Myocyte (in vitro differentiated cells): ENCODE measurements at regions not wholly inside any gene's neighbourhood (a gene's known extent, or its start where the extent isn't known, plus 50 kb on each side); places are given as distances from the start of the nearest gene placed in this dataset.

Experiments used
- DNase-seq: peaks from one replicate; pipeline ENCODE4 v3.0.0-alpha.2; 2012; ENCODE audit warnings: low read depth

DNA sequence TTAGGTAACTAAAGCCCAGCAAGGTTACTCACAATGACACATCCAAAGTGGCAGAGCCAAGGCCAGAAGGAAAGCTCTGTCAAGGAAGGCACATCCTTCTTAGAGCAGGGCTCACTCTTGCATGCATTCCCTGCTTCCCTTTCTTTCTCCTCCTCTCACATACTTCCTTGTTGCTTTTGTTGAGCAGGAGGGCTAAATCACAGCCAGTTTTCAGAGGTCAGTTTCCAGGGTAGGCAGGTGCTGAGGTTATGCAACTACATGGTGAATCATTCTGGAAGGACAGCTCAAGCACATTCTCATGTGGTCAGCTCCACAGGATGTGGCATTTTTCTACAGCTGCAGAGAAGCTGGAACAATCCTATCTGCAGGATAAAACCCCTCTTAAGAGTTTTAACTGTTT is 275.6 kb downstream of the ZNF621 start:
- peak; percentile 97 for DNase-seq

DNA sequence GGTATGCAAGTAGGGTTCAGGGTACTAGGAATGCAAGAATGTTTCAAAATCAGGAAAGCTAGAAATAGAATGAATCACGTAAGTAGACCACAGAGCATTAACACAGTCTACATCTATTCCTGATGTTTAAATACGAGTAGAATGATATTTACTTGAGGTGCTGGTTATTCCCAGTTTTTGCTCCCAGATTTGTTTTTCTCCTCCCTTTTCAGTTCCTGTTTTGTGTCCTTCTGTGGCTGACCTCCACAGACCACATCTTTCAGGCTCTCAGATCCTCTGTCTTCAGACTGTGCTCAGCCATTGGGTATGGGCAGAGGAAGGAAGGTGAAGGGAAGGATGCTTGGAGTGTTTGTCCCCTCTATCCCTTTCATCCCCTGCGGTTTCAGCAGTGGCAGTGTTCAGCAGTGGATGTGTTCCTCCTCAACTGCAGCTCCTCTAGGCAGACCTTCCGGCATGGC is 276.6 kb downstream of the ZNF621 start:
- DNase-seq: peak; percentile 74

DNA sequence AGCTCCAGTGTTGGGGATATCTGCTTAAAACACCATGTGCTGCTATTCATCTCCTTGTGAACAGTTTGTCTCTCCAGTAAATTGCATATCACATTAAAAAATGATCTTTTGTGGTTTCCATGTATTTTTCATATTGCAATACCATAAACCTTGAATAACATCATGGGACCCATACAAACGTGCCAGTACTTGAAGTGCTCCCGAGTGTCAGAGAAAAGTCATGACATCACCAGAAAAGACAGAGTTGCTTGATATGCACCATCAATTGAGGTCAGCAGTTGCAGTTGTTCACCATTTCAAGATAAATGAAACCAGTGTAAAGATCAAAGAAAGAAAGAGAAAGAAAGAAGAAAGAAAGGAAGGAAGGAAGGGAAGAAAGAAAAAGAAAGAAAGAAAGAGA is 278.6 kb downstream of the ZNF621 start:
- DNase-seq: no peak

DNA sequence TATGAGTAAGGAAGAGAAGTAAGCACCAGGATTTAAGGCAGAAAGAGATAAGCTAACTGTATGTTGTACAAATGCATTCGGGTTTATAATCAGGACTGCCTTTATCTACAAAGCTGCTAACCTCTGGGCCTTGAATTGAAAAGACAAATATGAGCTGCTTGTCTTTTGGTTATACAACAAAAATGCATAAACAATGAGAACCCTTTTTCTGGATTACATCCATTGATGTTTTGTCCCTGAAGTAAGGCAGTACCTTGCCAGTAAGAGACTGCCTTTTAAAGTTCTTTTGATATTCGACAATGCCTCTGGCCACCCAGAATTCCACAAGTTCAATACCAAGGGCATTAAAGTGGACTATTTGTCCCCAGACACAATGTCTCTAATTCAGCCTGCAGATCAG is 280.7 kb downstream of the ZNF621 start:
- DNase-seq: no peak

DNA sequence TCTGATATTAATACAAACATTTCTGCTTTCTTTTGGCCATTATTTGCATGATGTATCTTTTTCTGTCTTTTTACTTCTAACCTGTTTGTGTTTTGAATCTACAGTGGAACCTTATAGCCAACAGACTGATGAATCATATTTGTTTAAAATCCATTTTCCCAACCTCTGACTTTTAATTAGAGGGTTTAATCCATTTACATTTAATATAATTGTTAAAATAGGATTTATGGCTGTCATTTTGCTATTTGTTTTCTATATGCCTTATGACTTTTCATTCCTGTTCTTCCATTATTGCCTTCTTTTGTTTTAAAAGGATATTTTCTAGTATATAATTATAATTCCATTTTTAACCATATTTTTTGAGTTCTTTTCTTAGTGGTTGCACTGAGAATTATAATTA is 286.1 kb downstream of the ZNF621 start:
- DNase-seq: no peak

DNA sequence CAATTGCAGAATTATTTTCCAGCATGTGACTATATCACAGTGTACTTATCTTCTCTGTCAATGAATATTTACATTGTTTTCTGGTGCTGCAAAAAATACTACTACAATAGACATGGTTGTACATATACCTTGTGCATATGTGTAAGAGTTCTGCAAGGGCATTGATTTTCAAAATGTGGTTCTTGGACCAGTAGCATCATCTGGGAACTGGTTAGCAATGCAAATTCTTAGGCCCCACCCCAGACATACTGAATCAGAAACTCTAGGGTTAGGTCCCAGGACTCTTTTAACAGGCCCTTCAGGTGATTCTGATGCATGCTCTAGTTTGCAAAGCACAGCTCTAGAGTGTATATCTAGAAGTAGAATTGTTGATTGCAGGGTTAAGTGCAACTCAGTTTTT is 292.3 kb downstream of the ZNF621 start:
- DNase-seq: no peak

DNA sequence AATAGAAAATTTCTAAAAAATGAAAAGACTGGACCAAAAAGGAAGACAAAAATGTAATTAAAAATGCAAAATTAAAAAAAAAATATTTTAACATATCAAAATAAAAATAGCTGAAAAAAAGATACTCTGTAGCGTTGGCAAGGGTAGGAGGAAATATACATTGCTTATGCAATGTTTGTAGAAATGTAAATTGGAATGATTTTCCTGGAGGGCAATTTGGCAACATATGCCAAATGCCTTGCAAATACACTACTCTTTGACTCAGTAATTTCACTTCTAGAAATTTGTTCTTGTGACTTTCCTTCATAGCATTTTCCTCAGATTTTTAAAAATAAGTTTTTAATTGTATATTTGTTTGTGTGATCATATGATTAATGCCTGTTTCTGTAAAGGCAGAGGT is 296.6 kb downstream of the ZNF621 start:
- no peak for DNase-seq

DNA sequence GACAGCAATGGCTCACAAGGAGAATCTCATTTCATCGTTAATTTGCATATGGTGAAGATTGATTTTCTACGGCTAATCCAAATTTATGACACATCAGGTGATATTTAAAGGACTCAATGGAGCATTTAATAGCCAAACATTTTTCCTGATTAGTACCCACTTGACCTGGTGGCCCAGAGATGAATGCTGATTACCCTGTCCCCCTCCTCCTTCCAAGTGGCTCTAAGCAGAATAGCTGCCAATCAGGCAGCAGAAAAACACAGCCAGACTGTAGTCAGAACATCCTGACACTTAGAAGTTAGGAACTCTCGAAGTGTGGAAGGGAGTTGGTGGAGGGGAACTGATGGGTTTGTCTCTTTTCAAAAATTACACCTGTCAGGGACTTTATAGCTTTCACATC is 302.5 kb downstream of the ZNF621 start:
- no peak for DNase-seq

DNA sequence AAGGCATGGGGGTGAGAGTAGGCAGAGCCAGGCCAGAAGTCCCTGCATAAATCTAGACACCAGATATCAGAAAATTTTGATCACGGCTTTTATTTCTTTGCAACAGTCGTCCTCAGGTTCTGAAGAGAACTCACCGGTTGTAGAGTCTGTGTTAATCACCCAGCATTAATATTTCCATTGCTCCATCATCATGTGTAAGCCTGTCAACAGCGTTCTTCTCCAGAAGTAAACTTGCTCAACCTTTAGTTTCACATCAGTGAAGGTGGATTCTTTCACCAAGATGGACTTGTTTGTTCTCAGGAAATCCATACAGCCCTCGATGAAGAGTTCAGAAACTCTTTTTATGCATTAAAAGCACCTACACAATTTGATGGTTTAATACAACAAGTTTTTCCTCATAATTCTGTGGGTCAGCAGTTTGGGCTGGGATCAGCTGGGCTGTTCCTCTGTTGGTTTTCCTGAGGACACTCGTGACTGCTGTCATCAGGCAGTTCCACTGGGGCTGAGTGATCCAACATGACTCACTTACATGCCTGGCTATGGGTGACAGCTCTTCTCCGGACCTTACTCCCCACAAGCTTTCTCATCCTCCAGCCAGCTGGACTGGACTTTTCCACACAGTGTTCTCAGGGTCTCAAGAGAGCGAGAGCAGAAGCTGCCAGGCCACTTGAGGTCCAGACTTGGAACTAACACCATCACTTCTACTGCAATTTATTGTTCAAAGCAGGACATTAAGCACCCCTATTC is 303.4 kb downstream of the ZNF621 start:
- DNase-seq: peak; percentile 92

DNA sequence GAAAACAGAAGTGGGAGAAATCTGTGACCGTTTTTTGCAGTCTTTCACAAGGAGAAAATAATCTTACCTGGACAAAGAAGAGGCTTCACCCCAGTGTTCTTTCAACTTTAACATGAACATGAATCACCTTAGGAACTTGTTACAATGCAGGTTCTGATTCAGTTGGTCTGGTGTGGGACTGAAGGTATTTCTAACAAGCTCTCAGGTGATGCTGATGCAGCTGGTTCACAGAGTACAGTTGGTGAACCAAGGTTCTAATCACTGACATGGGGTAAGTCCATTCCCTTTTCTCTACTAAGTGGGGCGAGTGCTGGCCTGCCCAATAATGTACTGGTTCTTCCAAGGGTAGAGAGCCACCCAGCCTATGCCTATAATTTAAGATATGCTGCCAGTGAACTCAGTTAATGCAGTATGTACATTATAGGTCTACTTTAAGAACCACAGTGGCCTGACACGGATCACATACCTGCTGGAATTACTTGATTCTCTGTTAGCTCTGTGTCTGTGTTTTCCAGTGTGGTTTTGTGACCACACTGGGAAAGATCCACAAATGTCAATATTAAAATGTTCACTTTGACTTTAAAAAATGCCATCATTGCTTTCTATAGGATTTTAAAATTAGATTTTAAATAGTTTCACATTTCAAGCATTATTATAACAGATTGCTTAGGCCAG is 304.1 kb downstream of the ZNF621 start:
- no peak for DNase-seq

DNA sequence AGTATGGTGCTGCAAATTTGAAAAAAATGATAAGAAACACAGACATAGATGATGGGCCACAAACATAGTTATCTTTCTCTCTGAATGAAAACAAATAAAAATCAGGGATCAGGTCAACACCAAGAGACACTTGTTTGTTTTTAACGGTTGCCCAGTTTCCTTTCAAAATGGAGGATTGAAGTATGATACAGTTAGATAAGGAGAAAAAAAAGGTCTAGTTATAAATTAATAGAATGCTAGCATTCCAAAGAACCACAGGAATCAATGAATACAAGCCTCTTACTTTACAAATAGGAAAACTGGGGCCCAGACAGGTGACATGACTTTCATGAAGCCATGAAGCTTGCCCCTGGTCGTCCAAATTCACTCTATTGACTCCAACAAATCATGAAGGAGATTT is 305.1 kb downstream of the ZNF621 start:
- no peak for DNase-seq

DNA sequence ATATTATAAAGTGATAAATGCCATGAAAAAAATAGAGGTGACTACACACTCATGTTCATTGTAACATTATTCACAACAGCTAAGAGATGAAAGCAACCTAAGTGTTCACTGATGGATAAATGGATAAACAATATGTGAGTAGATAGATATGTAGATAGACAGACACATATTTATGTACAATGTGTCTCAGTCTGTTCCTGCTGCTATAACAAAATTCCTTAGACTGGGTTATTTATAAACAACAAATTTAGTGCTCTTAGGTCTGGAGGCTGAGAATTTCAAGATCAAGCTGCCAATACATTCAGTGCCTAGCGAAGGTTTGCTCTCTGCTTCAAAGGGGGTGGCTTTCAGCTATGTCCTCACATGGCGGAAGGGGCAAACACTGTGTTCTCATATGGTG is 312.5 kb downstream of the ZNF621 start:
- no peak for DNase-seq

DNA sequence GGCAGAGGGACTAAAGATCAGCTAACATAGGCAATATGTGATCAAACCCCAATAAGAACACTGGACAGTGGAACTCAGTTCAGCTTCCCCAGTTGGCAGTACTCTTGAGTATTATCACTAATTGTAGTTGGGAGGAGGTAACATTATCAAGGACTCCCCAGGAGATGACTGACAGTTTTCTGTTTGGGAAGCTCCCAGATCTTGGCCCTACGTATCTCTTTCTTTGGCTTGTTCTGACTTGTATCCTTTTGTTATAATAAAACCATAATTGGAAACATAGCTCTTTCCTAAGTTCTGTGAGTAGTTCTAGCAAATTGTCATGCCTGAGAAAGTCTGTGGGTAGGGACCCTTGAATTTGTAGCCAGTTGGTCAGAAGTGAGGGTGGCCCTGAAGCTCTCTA is 316.4 kb downstream of the ZNF621 start:
- no peak for DNase-seq

DNA sequence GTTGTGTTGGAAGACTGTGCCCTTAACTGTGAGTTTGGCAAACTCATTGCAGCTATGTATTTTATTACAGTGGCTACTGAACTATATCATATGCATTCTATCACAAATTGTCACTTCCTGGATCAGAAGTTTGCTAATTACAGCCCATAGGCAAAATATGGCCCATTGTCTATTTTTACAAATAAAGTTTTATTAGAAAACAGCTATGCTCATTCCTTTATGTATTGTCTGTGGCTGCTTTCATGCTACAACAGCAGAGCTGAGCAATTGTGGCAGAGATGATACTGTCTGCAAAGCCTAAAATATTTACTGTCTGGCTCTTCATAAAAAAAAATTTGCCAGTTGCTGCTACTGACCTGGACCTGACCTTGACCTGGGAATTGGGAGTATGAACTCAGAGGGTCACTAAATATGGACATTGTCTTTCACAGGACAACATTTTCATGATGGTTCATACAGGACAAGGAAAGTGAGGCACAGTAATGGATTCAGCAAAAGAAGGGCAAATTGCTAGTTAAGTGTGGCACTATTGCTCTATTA is 316.9 kb downstream of the ZNF621 start:
- no peak for DNase-seq

DNA sequence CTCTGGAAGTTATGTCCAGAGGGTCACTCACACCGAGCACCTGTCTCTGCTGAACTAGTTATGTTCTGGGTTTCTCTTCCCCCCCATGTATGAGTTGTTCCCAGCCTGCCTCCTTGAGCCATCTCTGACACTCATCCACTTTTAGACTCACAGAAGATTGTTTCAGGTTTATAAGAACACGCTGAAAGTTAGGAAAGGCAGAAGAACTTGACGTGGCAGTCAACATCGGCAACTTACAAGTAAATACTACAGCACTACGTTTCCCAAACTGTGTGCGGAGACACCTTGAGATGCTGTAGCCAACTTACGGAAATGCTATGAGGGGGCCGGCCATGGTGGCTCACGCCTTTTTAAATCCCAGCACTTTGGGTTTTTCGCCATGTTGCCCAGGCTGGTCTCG is 318.0 kb downstream of the ZNF621 start:
- DNase-seq: peak; percentile 16

DNA sequence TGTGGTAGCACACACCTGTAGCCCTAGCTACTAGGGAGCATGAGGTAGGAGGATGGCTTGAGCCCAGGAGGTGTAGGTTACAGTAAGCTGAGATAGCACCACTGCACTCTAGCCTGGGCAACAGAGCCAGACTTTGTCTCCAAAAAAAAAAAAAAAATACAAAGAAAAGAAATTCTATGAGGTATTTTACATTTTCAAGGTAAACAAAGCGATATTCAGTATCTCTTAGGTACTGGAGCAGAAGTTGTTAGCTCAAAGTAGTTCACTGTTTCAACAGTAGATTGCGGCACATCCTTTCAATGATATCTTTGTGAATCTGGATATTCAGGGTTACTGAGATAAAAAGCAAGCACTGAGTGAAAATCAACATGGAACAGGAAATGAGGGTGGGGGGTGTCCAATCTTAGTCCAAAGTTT is 318.5 kb downstream of the ZNF621 start:
- no peak for DNase-seq

DNA sequence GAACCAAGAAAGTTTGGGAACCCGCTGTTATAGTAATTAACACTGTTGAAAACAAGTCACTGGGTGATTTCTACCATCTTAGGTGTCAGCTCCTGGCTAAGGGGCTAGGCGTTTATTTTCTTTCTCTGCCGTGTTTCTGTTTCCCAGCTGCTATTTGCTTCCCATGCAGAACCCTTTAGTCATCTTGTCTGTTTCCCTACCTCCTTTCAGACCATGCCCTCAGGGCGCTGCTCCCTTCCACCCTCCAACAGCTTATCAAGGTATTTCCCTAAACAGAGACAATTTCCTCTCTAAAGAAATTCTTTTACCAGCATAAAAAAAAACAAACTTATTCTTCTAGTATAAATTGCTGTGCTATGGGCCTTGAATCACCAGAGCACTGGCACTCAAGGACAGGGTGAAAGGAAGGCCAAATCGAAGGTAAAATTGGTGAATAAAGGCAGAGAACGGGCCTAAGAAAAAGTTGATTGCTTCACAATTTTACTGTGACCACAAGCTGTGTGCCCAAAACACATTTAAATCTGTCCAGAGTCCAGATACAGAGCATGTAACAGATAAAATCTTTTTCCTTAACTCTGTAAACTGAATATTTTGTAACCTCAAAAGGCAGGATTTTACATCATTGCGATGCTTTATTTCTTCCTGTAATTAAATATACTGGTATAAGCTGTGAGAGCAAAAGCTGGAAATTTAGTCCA is 319.2 kb downstream of the ZNF621 start:
- no peak for DNase-seq

DNA sequence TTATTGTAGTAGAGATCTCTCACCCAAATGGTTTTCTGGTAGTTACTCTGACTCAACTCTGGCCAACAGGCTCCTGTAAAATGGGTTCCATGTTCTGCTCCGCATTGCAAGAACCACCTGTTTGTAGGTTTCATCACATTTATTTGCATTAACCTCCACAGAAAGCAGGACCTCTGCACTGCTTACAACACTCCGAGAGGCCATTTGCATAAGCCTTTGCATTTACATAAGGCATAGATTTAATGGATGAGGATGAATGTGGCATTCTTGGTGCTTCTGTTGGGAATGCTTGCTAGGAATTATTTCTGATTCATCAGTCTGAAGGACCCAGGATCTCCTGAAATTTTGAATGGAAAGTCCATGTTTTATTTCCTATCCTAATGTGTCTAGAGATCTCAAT is 320.1 kb downstream of the ZNF621 start:
- no peak for DNase-seq

DNA sequence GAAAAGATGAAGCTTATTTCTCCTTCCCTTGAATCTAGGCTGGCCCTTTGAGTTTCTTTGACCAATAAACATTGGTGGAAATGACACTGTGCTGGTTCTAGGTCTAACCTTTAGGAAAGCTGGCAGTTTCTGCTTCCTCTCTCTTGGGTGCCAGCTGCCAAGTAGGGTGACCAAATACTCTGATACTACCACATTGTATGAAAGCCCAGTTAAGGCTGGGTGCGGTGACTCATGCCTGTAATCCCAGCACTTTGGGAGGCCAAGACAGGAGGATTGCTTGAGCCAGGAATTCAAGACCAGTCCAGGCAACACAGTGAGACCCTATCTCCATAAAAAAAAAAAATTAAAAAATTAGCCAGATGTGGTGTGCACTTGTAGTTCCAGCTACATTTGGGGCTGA is 320.7 kb downstream of the ZNF621 start:
- no peak for DNase-seq

DNA sequence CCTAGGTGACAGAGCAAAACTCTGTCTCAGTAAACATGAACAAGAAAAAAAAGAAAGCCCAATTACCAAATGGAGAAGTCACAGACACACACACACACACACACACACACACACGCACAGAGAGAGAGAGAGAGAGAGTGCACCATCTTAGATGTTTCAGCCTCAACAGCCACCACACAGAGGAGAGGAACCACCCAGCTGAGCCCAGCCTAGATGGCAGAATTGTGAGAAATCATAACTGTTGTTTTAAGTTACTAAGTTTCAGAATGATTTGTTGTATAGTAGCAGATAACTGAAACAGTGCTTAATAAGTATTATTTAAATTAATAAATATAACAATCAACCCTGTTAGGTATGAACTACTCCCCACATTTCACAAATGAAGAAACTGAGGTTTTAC is 321.2 kb downstream of the ZNF621 start:
- peak; percentile 13 for DNase-seq

DNA sequence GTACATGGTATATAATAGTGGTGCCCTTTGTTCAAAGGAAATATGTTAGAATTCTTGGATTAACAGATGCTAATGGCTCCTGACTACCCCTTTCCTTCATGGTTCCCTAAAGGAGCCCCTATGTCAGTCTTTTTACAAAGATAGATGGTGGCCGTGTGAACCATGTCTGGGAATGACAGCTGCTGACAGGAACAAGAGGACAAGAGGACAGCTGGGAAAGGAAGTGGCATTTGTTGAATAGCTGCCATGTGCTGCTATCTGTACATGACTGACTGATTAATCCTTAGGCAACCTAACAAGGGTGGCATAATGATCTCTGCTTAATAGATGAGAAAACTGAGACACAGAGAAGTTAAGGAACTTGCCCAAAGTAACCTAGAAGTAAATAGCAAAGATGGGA is 321.7 kb downstream of the ZNF621 start:
- peak; percentile 93 for DNase-seq

DNA sequence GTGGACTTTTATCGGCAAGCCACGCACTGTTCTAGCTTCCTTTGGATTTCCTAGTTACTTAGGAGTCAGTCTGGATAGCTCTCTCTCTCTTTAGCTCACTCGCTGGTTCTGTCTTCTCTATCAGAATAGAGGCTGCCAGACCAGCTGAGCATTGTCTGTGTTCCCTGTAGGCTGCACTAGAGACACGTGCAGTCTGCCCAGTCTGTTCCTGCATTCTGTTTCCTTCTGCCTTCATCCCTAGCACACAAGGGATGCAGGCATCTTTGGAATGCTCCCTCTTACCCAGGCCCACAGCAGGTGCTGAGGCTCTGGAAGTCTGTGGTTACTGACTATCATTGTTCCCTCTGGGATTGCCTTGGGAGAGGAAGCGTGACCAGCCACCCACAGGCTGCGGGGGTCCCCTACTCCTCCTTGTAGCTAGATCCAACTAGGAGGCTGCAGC is 322.8 kb downstream of the ZNF621 start:
- peak; percentile 99 for DNase-seq
